GM12878 (cell line): ENCODE measurements at regions not wholly inside any gene's neighbourhood (a gene's known extent, or its start where the extent isn't known, plus 50 kb on each side); places are given as distances from the start of the nearest gene placed in this dataset.

Experiments used
- ATAC-seq: fragments of 200-7000 bp; cut with Tn5 transposase; 3 replicates; pipeline ENCODE4 v1.9.1; 2020; ENCODE audit warnings: mild to moderate bottlenecking, moderate library complexity
- BruUV-seq: library from RNA; stranded (reverse); fragments of 400-500 nt; replicated peaks from 2 replicates; lab custom pipeline; 2021; lab: Mats Ljungman, UMichigan
- CTCF ChIA-PET: fragments of 300-600 bp; sonication (Branson Sonifier 250); formaldehyde crosslinking; extraction: SDS; loops from one replicate; lab custom pipeline; 2021; ENCODE audit warnings: inconsistent platforms; lab: Yijun Ruan, JAX
- POLR2A ChIA-PET: fragments of 350-600 bp; formaldehyde crosslinking; extraction: SDS; loops from one replicate; lab custom pipeline; 2021; ENCODE audit warnings: inconsistent platforms; lab: Charles Lee
- RAD21 ChIA-PET: fragments of 300-600 bp; sonication (Branson Sonifier 250); formaldehyde crosslinking; loops from one replicate; lab custom pipeline; 2023; ENCODE audit warnings: antibody characterized with exemption; ENCODE audit not compliant: unreplicated experiment; lab: Charles Lee
- SMC1A ChIA-PET: fragments of 300-600 bp; sonication (Branson Sonifier 250); formaldehyde crosslinking; loops from one replicate; lab custom pipeline; 2023; ENCODE audit not compliant: unreplicated experiment, uncharacterized antibody; lab: Charles Lee
- DNase-seq: peaks from one replicate; pipeline ENCODE4 v3.0.0-alpha.2; 2011; ENCODE audit warnings: low read depth, low spot score
- FAIRE-seq: peaks from 3 replicates; lab custom pipeline; 2011; peaks lifted over from hg19 to GRCh38; lab: Jason Lieb, UNC
- H2AFZ ChIP-seq: 2 replicates; pipeline ENCODE4 v1.6.0; 2011; ENCODE audit warnings: low read depth, low read length, control low read depth; ENCODE audit not compliant: control insufficient read depth
- H3K27ac ChIP-seq: 2 replicates; pipeline ENCODE4 v1.5.1; 2011; ENCODE audit warnings: control low read depth; ENCODE audit not compliant: control insufficient read depth, insufficient read depth
- H3K27me3 ChIP-seq, 2 experiments: replicated peaks in 1 of 2; 2 replicates each; pipeline versions ENCODE4 v1.6.0 to v1.6.1; 2011; ENCODE audit warnings: low read length in 1 of 2; ENCODE audit not compliant: control insufficient read depth in 2 of 2, insufficient read depth in 2 of 2
- H3K36me3 ChIP-seq, 2 experiments: 2 replicates each; pipeline ENCODE4 v1.5.1; 2011; ENCODE audit warnings: low read length in 1 of 2; ENCODE audit not compliant: control insufficient read depth in 2 of 2, insufficient read depth in 2 of 2
- H3K4me1 ChIP-seq: 2 replicates; pipeline ENCODE4 v1.6.1; 2011; ENCODE audit warnings: mild to moderate bottlenecking, low read length, moderate library complexity, mixed read lengths; ENCODE audit not compliant: control insufficient read depth, insufficient read depth
- H3K4me2 ChIP-seq: 2 replicates; pipeline ENCODE4 v1.6.0; 2011; ENCODE audit warnings: control low read depth; ENCODE audit not compliant: control insufficient read depth, insufficient read depth
- H3K4me3 ChIP-seq: fragments of 200-600 bp; sonication (generic); 2 replicates; pipeline ENCODE4 v1.5.1; 2016
- H3K79me2 ChIP-seq: 2 replicates; pipeline ENCODE4 v1.6.0; 2011; ENCODE audit warnings: low read length; ENCODE audit not compliant: control insufficient read depth, insufficient read depth
- H3K9ac ChIP-seq: 2 replicates; pipeline ENCODE4 v1.8.0; 2011; ENCODE audit warnings: low read length, control low read depth, mixed read lengths; ENCODE audit not compliant: control insufficient read depth, insufficient read depth
- H3K9me3 ChIP-seq: replicated peaks from 3 replicates; pipeline ENCODE4 v1.5.1; 2011; ENCODE audit warnings: mild to moderate bottlenecking, low read length; ENCODE audit not compliant: control insufficient read depth, insufficient read depth
- H4K20me1 ChIP-seq: 2 replicates; pipeline ENCODE4 v1.6.0; 2011; ENCODE audit not compliant: control insufficient read depth, insufficient read depth
- ATF2 ChIP-seq: IDR thresholded peaks from 2 replicates; pipeline ENCODE4 v1.6.1; 2012; ENCODE audit warnings: low read length, inconsistent platforms
- CTCF ChIP-seq, 3 experiments: IDR thresholded peaks in 2 of 3; conservative IDR thresholded peaks in 1 of 3; 2 replicates each; pipeline ENCODE4 v1.5.1; 2011; ENCODE audit warnings: low read depth in 3 of 3, low read length in 3 of 3, mild to moderate bottlenecking in 3 of 3, control low read depth in 2 of 3, moderate library complexity in 2 of 3, inconsistent platforms in 1 of 3, mixed read lengths in 1 of 3; ENCODE audit not compliant: control insufficient read depth in 2 of 3, insufficient read depth in 1 of 3; ENCODE audit errors: extremely low read depth in 1 of 3
- EP300 ChIP-seq, 2 experiments: fragments of 150-350 bp in 1 of 2; IDR thresholded peaks; 2 replicates each; pipeline ENCODE4 v1.6.1; 2011 to 2012; ENCODE audit warnings: low read depth in 2 of 2, low read length in 2 of 2, borderline replicate concordance in 1 of 2, improper control_type of control experiment in 1 of 2, inconsistent platforms in 1 of 2; ENCODE audit not compliant: control insufficient read depth in 1 of 2
- RAD21 ChIP-seq: IDR thresholded peaks from 2 replicates; pipeline ENCODE4 v1.6.1; 2011; ENCODE audit warnings: mild to moderate bottlenecking, low read depth, low read length, moderate library complexity; ENCODE audit not compliant: insufficient read depth
- SMC3 ChIP-seq: IDR thresholded peaks from 2 replicates; pipeline ENCODE4 v1.6.1; 2011; ENCODE audit warnings: low read length, improper control_type of control experiment, borderline replicate concordance
- SREBF1 ChIP-seq: IDR thresholded peaks from 2 replicates; pipeline ENCODE4 v1.6.1; 2012; ENCODE audit warnings: mild to moderate bottlenecking, low read length
- SUPT20H ChIP-seq: IDR thresholded peaks from 2 replicates; pipeline ENCODE4 v1.6.1; 2011; ENCODE audit warnings: low read depth, mild to moderate bottlenecking, low read length, moderate library complexity, borderline replicate concordance; ENCODE audit not compliant: control insufficient read depth
- WGBS: methylation state at CpG from one replicate; pipeline ENCODE4 v1.1.6; 2016; ENCODE audit warnings: low lambda C conversion rate; ENCODE audit not compliant: insufficient replicate concordance, insufficient coverage; ENCODE audit errors: missing lambda C conversion rate; 5-methylcytosine and 5-hydroxymethylcytosine counted together
- in situ Hi-C: fragments of 300-500 bp; cut with MboI; formaldehyde crosslinking; loops from 9 replicates; pipeline ENCODE4 v1.14.3; 2018; ENCODE audit warnings: mixed read lengths
- intact Hi-C: fragments of 100-400 bp; cut with micrococcal nuclease; formaldehyde crosslinking; loops from one replicate; pipeline ENCODE4 v1.14.2; 2022; ENCODE audit not compliant: unreplicated experiment

GRCh38 chr1:68594851-68595250, 98.0 kb upstream of the DEPDC1 start (continued):
- TF ChIP-seq ATF2 (no peak), SUPT20H (no peak), SREBF1 (no peak)

GRCh38 chr1:68600049-68600661, 103.3 kb upstream of the DEPDC1 start:
- in situ Hi-C loops, result loop anchor here (25.0 kb wide), 1 partner anchor 1137 kb away; no protein-coding TSS in a partner anchor
- Histone ChIP-seq H4K20me1 (no peaks in the 10 kb centered on the region), H3K27me3 (no peaks in the 10 kb centered on the region), H3K79me2 (no peaks in the 10 kb centered on the region), H3K27ac (no peak overlapping the region), H3K4me1 (no peaks in the 10 kb centered on the region)
- ATAC-seq, result peak; percentile 50; the same call in 1 of the 3 replicates
- ChIA-PET RAD21 (interaction anchor here (0.8 kb wide), 1 partner anchor 1139 kb away, joined by 4 read pairs; no protein-coding TSS in a partner anchor), POLR2A (no interaction called here), CTCF (interaction anchor here (0.9 to 1.4 kb wide), 5 partner anchors 30 to 1139 kb away, joined by 3 to 5 read pairs (median 4); no protein-coding TSS in a partner anchor), SMC1A (no interaction called here)
- WGBS, result 28% methylated on average over 5 of the region's 5 CpGs
- BruUV-seq, result no TSS peak
- no peak for DNase-seq
- FAIRE-seq, result no peak
- peak; percentile 32 to 44 (median 42); a peak in 4 of 6 replicates for TF ChIP-seq CTCF (IDR thresholded peaks at IDR 0.05 in 2 of 3, conservative IDR thresholded peaks at IDR 0.05 in 1 of 3; ENCODE audit: control insufficient read depth in 2 of 3, extremely low read depth in 1 of 3, insufficient read depth in 1 of 3, low read depth in 3 of 3, low read length in 3 of 3)
- TF ChIP-seq SMC3, result peak; percentile 31; the same call in 1 of the 2 replicates
- peak; percentile 64 for TF ChIP-seq RAD21
- TF ChIP-seq EP300 (IDR thresholded peaks at IDR 0.05; ENCODE audit: borderline replicate concordance in 1 of 2, control insufficient read depth in 1 of 2, low read depth in 2 of 2, low read length in 2 of 2), result no peak
- TF ChIP-seq, all 136 proteins: peak for 3
- Histone ChIP-seq H3K9ac (no peak overlapping the region), H3K4me2 (no peak overlapping the region), H3K36me3 (no peaks in the 10 kb centered on the region), H3K9me3 (no peaks in the 10 kb centered on the region), H3K4me3 (no peak overlapping the region), H2AFZ (no peak overlapping the region)
- intact Hi-C loops, result loop anchor here (1.0 kb wide), 1 partner anchor 1137 kb away; no protein-coding TSS in a partner anchor
